MCF 10A (cell line): ENCODE measurements at regions not wholly inside any gene's neighbourhood (a gene's known extent, or its start where the extent isn't known, plus 50 kb on each side); places are given as distances from the start of the nearest gene placed in this dataset.

Experiments
- BruUV-seq: library from RNA; stranded (reverse); fragments of 400-500 nt; replicated peaks from 2 replicates; lab custom pipeline; 2021; lab: Mats Ljungman, UMichigan
- CTCF ChIA-PET: fragments of 300-600 bp; sonication (Branson Sonifier 250); formaldehyde crosslinking; extraction: SDS; loops from one replicate; lab custom pipeline; 2021; ENCODE audit warnings: antibody characterized with exemption, inconsistent platforms; lab: Yijun Ruan, JAX
- POLR2A ChIA-PET: fragments of 300-600, 350-650 bp; sonication (Branson Sonifier 250); formaldehyde crosslinking; extraction: SDS; loops from one replicate; lab custom pipeline; 2020; ENCODE audit warnings: antibody characterized with exemption, inconsistent platforms; lab: Yijun Ruan, JAX
- DNase-seq: peaks from one replicate; pipeline ENCODE4 v3.0.0-alpha.2; 2018; ENCODE audit not compliant: unreplicated experiment
- H3K27ac Mint-ChIP-seq: one replicate; pipeline ENCODE4 v1.8.0; 2022; ENCODE audit warnings: mild to moderate bottlenecking, low read depth, mixed read lengths; ENCODE audit not compliant: unreplicated experiment
- H3K27me3 Mint-ChIP-seq: one replicate; pipeline ENCODE4 v1.8.0; 2022; ENCODE audit warnings: mixed read lengths; ENCODE audit not compliant: insufficient read depth, unreplicated experiment
- H3K36me3 Mint-ChIP-seq: one replicate; pipeline ENCODE4 v1.8.0; 2022; ENCODE audit warnings: mild to moderate bottlenecking, moderate library complexity, mixed read lengths; ENCODE audit not compliant: insufficient read depth, unreplicated experiment
- H3K4me1 Mint-ChIP-seq: one replicate; pipeline ENCODE4 v1.8.0; 2022; ENCODE audit warnings: mixed read lengths; ENCODE audit not compliant: insufficient read depth, unreplicated experiment
- H3K4me3 Mint-ChIP-seq: one replicate; pipeline ENCODE4 v1.8.0; 2022; ENCODE audit warnings: mild to moderate bottlenecking, moderate library complexity, mixed read lengths; ENCODE audit not compliant: unreplicated experiment
- H3K9me3 Mint-ChIP-seq: one replicate; pipeline ENCODE4 v1.8.0; 2022; ENCODE audit warnings: mixed read lengths; ENCODE audit not compliant: unreplicated experiment
- intact Hi-C: fragments of 100-400 bp; cut with micrococcal nuclease; formaldehyde crosslinking; loops from 2 replicates; pipeline ENCODE4 v1.14.1; 2022
- TF ChIP-seq, protein P1 (sequence below): fragments of 200-600 bp; IDR thresholded peaks from one replicate; pipeline ENCODE4 v1.8.0; 2022; ENCODE audit warnings: antibody characterized with exemption, mild to moderate bottlenecking; ENCODE audit not compliant: unreplicated experiment

DNA sequence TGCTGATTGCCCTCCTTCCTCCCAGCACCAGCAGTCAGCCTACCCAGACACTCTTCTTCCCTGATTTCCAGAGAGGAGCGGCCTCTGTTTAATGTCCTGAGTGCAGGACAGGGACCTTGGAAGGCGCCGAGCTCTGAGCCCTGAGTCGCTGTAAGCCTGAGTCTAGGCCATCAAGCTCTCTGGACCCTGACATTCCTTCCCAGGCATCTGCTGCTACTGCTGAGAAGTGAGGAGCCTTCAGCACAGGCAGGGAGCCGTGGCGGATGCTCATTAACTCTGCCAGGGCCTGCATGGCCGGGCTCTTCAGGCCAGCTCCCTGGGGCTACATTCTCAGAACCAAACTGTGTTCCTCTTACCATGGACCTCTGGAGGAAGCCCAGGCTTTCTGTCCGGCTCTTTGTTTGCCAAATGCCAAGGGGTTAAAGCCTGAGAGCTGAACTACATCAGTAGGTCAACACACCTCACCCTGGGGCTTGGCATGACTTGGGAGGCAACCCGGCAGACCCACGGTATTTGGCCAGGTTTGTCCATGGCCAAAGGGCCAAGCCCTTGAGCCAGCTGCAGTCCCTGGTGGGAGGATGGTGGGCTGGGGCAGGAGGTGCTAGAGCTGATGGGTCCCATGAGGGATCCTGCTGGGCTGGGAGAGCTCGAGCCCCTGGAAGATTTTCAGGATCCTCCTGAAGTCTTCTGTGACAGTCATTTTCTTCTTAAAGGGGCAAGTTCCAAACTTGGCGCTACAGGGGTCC, 721.4 kb downstream of the BRD1 start:
- CTCF ChIA-PET: no interaction called here
- intact Hi-C loops: no loop called here
- H3K27me3 Mint-ChIP-seq: no peaks in the 10 kb centered on the region
- no peak overlapping the region for H3K27ac Mint-ChIP-seq
- no peaks in the 10 kb centered on the region for H3K4me1 Mint-ChIP-seq
- no peak for DNase-seq
- peaks cover 40% of the 10 kb centered on the region for H3K9me3 Mint-ChIP-seq
- TF ChIP-seq, protein P1, sequence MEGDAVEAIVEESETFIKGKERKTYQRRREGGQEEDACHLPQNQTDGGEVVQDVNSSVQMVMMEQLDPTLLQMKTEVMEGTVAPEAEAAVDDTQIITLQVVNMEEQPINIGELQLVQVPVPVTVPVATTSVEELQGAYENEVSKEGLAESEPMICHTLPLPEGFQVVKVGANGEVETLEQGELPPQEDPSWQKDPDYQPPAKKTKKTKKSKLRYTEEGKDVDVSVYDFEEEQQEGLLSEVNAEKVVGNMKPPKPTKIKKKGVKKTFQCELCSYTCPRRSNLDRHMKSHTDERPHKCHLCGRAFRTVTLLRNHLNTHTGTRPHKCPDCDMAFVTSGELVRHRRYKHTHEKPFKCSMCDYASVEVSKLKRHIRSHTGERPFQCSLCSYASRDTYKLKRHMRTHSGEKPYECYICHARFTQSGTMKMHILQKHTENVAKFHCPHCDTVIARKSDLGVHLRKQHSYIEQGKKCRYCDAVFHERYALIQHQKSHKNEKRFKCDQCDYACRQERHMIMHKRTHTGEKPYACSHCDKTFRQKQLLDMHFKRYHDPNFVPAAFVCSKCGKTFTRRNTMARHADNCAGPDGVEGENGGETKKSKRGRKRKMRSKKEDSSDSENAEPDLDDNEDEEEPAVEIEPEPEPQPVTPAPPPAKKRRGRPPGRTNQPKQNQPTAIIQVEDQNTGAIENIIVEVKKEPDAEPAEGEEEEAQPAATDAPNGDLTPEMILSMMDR: no peak
- H3K4me3 Mint-ChIP-seq: no peak overlapping the region
- BruUV-seq: no TSS peak
- H3K36me3 Mint-ChIP-seq: no peaks in the 10 kb centered on the region
- POLR2A ChIA-PET: no interaction called here

- Mint-ChIP-seq H3K27ac (no peak overlapping the region), H3K4me3 (no peak overlapping the region), H3K27me3 (no peaks in the 10 kb centered on the region), H3K4me1 (no peaks in the 10 kb centered on the region), H3K9me3 (peaks cover 30% of the 10 kb centered on the region), H3K36me3 (no peaks in the 10 kb centered on the region)
- TF ChIP-seq, protein P1: no peak
- CTCF ChIA-PET: no interaction called here
- POLR2A ChIA-PET: no interaction called here
- DNase-seq: no peak
- intact Hi-C loops: no loop called here
- BruUV-seq: no TSS peak
Observed at GRCh38 chr22:49104434-49104833, 723.2 kb downstream of the BRD1 start.

DNA sequence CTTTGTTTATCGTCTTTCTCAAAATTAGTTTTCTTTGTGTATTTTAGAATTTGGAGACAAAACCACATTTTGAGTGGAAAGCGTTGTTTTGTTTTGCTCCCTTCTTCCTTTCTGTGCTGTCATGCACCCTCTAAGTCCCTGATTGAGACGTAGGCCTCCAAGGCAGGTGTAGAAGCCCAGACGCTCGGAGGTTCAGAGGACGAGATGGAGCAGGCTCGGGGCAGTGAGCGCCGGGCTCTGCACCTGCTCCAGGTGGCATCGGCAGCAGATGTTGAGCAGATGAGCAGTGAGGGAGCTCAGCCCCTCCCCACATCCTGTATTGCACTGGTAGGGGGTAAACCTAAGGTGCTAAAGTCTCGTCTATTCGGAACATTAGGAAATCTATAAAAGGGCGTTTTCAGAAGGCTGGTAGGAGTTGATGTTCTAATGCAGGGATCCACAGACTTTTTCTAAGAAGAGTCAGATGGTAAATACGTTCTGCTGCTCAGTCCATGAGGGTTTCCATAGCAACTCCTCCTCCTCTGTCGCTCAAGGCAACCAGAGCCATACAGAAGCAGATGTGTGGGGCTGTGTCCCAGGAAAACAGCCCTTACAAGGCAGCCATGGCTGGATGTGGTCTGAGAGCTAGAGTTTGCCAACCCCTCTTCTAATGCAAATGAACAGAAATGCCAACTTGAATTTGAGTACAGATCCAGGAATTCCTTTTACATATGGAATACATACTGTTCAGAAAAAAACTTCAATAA, 724.2 kb downstream of the BRD1 start:
- no peak overlapping the region for H3K4me3 Mint-ChIP-seq
- POLR2A ChIA-PET: no interaction called here
- intact Hi-C loops: no loop called here
- TF ChIP-seq, protein P1: no peak
- DNase-seq: no peak
- CTCF ChIA-PET: no interaction called here
- BruUV-seq: no TSS peak
- H3K4me1 Mint-ChIP-seq: no peaks in the 10 kb centered on the region
- peaks cover 28% of the 10 kb centered on the region for H3K9me3 Mint-ChIP-seq
- no peaks in the 10 kb centered on the region for H3K36me3 Mint-ChIP-seq
- H3K27ac Mint-ChIP-seq: no peak overlapping the region
- no peaks in the 10 kb centered on the region for H3K27me3 Mint-ChIP-seq

- Mint-ChIP-seq H3K4me3 (no peak overlapping the region), H3K36me3 (no peaks in the 10 kb centered on the region), H3K4me1 (no peaks in the 10 kb centered on the region), H3K9me3 (peaks cover 29% of the 10 kb centered on the region), H3K27me3 (no peaks in the 10 kb centered on the region), H3K27ac (no peak overlapping the region)
- no peak for DNase-seq
- ChIA-PET CTCF (no interaction called here), POLR2A (no interaction called here)
- BruUV-seq: no TSS peak
- TF ChIP-seq, protein P1: no peak
- intact Hi-C loops: no loop called here
Observed at GRCh38 chr22:49102367-49102766, 725.3 kb downstream of the BRD1 start.
